ENCODE measurements at regions not wholly inside any gene's neighbourhood (a gene's known extent, or its start where the extent isn't known, plus 50 kb on each side); places are given as distances from the start of the nearest gene placed in this dataset.

DNA sequence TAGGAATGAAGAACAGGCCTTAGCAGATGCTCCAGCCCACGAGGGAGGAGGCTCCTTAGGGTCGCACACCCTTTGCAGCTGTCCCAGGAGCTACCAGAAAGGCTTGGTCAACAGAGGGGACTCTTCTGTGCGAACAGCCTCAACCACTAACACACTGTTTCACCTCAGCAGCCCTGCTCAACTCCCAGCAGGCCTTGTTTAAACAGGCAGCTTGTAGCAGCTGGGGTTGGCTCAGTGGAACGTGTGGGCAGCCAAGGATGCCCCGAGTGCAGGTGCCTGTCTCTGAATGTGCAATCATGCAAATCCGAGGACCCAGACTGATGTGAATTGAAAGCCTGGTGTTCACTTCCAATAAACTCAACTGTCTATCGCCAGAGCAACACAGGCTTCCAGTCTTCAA lies 88.7 kb upstream of the CXCR4 start:
- Mint-ChIP-seq H3K27me3 (peaks cover 7% of the 10 kb centered on the region), H3K27ac (peak overlapping the region; percentile 56), H3K4me3 (ENCODE audit: low read depth) (no peak overlapping the region), H3K9me3 (ENCODE audit: low read depth) (peaks cover 21% of the 10 kb centered on the region), H3K36me3 (ENCODE audit: insufficient read depth) (peaks cover 3% of the 10 kb centered on the region), H3K4me1 (ENCODE audit: low read depth) (peaks cover 6% of the 10 kb centered on the region)
- no peak for TF ChIP-seq CTCF (IDR thresholded peaks at IDR 0.05; ENCODE audit: unreplicated experiment)
- DNase-seq (ENCODE audit: low spot score, unreplicated experiment), result no peak

- peaks cover 20% of the 10 kb centered on the region for H3K9me3 Mint-ChIP-seq (ENCODE audit: low read depth)
- no peak for TF ChIP-seq CTCF (IDR thresholded peaks at IDR 0.05; ENCODE audit: unreplicated experiment)
- peaks cover 7% of the 10 kb centered on the region for H3K27me3 Mint-ChIP-seq
- no peak overlapping the region for H3K4me3 Mint-ChIP-seq (ENCODE audit: low read depth)
- no peak overlapping the region for H3K27ac Mint-ChIP-seq
- DNase-seq (ENCODE audit: low spot score, unreplicated experiment), result no peak
- H3K4me1 Mint-ChIP-seq (ENCODE audit: low read depth), result peaks cover 6% of the 10 kb centered on the region
- H3K36me3 Mint-ChIP-seq (ENCODE audit: insufficient read depth), result peaks cover 3% of the 10 kb centered on the region
Observed at GRCh38 chr2:136205615-136206014, 87.7 kb upstream of the CXCR4 start.

GRCh38 chr2:136204971-136205370 lies 87.0 kb upstream of the CXCR4 start:
- TF ChIP-seq CTCF (IDR thresholded peaks at IDR 0.05; ENCODE audit: unreplicated experiment), result no peak
- Mint-ChIP-seq H3K36me3 (ENCODE audit: insufficient read depth) (no peaks in the 10 kb centered on the region), H3K27me3 (peaks cover 7% of the 10 kb centered on the region), H3K27ac (no peak overlapping the region), H3K4me3 (ENCODE audit: low read depth) (no peak overlapping the region), H3K4me1 (ENCODE audit: low read depth) (peaks cover 6% of the 10 kb centered on the region), H3K9me3 (ENCODE audit: low read depth) (peaks cover 17% of the 10 kb centered on the region)
- DNase-seq (ENCODE audit: low spot score, unreplicated experiment), result no peak

DNA sequence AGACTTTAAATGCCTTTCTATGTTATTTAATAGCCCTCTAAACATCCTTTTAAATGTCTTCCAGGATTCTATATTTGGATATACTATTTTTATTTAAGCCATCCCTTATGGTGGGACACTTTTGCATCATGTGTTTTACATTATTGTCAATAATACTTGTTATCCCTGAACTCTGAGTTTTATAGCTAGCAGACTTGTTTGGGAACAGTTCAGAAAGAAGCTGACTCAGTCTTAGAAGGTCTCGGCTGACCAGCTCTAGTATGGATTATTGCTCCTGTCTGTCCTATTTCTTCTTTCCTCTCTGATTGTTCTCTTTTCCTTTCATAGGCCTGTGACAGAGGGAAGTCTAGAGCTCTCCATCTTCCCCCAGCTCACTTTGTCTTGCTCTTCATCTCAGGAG lies 77.3 kb upstream of the CXCR4 start:
- no peaks in the 10 kb centered on the region for H3K4me1 Mint-ChIP-seq (ENCODE audit: low read depth)
- H3K27ac Mint-ChIP-seq, result no peak overlapping the region
- TF ChIP-seq CTCF (IDR thresholded peaks at IDR 0.05; ENCODE audit: unreplicated experiment), result no peak
- no peak overlapping the region for H3K4me3 Mint-ChIP-seq (ENCODE audit: low read depth)
- H3K36me3 Mint-ChIP-seq (ENCODE audit: insufficient read depth), result no peaks in the 10 kb centered on the region
- H3K27me3 Mint-ChIP-seq, result no peaks in the 10 kb centered on the region
- no peak for DNase-seq (ENCODE audit: low spot score, unreplicated experiment)
- H3K9me3 Mint-ChIP-seq (ENCODE audit: low read depth), result peaks cover 5% of the 10 kb centered on the region

DNA sequence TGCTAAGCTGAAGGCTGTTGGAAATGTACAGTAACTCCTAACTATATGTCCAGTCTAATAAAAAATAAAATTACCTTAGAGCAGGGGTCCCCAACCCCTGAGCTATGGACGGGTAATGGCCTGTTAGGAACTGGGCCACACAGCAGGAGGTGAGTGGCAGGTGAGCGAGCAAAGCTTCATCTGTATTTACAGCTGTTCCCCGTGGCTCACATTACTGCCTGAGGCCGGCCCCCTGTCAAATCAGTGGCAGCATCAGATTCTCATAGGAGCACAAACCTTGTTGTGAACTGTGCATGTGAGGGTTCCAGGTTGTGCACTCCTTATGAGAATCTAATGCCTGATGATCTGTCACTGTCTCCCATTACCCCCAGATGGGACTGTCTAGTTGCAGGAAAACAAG lies 73.1 kb upstream of the CXCR4 start:
- no peaks in the 10 kb centered on the region for H3K4me1 Mint-ChIP-seq (ENCODE audit: low read depth)
- no peak overlapping the region for H3K4me3 Mint-ChIP-seq (ENCODE audit: low read depth)

More for the DNA sequence above, 73.1 kb upstream of the CXCR4 start:
- Mint-ChIP-seq H3K9me3 (ENCODE audit: low read depth) (no peaks in the 10 kb centered on the region), H3K36me3 (ENCODE audit: insufficient read depth) (no peaks in the 10 kb centered on the region), H3K27ac (no peak overlapping the region), H3K27me3 (no peaks in the 10 kb centered on the region)
- no peak for DNase-seq (ENCODE audit: low spot score, unreplicated experiment)
- no peak for TF ChIP-seq CTCF (IDR thresholded peaks at IDR 0.05; ENCODE audit: unreplicated experiment)
